BE2C (cell line): ENCODE measurements at regions not wholly inside any gene's neighbourhood (a gene's known extent, or its start where the extent isn't known, plus 50 kb on each side); places are given as distances from the start of the nearest gene placed in this dataset.

ENCODE experiments used
- DNase-seq: peaks from one replicate; pipeline ENCODE4 v3.0.0-alpha.2; 2020
- H3K27me3 ChIP-seq: fragments of 250-450 bp; sonication (Bioruptor Pico); 2 replicates; pipeline ENCODE4 v1.5.1; 2020; ENCODE audit warnings: mild to moderate bottlenecking
- H3K36me3 ChIP-seq: fragments of 250-450 bp; sonication (Bioruptor Pico); 2 replicates; pipeline ENCODE4 v1.5.1; 2020; ENCODE audit warnings: mild to moderate bottlenecking
- H3K4me1 ChIP-seq: fragments of 250-450 bp; sonication (Bioruptor Pico); 2 replicates; pipeline ENCODE4 v1.5.1; 2020
- H3K4me3 ChIP-seq: 2 replicates; pipeline ENCODE4 v1.5.1; 2011; ENCODE audit warnings: low read depth, low read length
- H3K9me3 ChIP-seq: fragments of 250-450 bp; sonication (Bioruptor Pico); 2 replicates; pipeline ENCODE4 v1.5.1; 2020
- CTCF ChIP-seq: IDR thresholded peaks from 2 replicates; pipeline ENCODE4 v1.5.1; 2012; ENCODE audit warnings: mild to moderate bottlenecking, low read depth, low read length

GRCh38 chr6:92587525-92587924 is 831.8 kb downstream of the EPHA7 start:
- Histone ChIP-seq H3K27me3 (no peaks in the 10 kb centered on the region), H3K4me1 (peaks cover 14% of the 10 kb centered on the region), H3K4me3 (no peak overlapping the region), H3K9me3 (no peaks in the 10 kb centered on the region), H3K36me3 (no peaks in the 10 kb centered on the region)
- DNase-seq, result no peak
- no peak for TF ChIP-seq CTCF

GRCh38 chr6:92586236-92586977 is 833.0 kb downstream of the EPHA7 start:
- Histone ChIP-seq H3K4me1 (peaks cover 14% of the 10 kb centered on the region), H3K4me3 (no peak overlapping the region), H3K36me3 (no peaks in the 10 kb centered on the region), H3K27me3 (no peaks in the 10 kb centered on the region), H3K9me3 (no peaks in the 10 kb centered on the region)
- no peak for TF ChIP-seq CTCF
- no peak for DNase-seq

- Histone ChIP-seq H3K4me1 (peaks cover 4% of the 10 kb centered on the region), H3K9me3 (no peaks in the 10 kb centered on the region), H3K4me3 (no peak overlapping the region), H3K27me3 (no peaks in the 10 kb centered on the region), H3K36me3 (no peaks in the 10 kb centered on the region)
- no peak for TF ChIP-seq CTCF
- DNase-seq, result no peak
Measured at GRCh38 chr6:92582211-92582610, 837.1 kb downstream of the EPHA7 start.

- no peak overlapping the region for H3K4me3 ChIP-seq
- TF ChIP-seq CTCF, result no peak
- DNase-seq, result no peak
- no peaks in the 10 kb centered on the region for H3K9me3 ChIP-seq
- H3K36me3 ChIP-seq, result no peaks in the 10 kb centered on the region
- H3K4me1 ChIP-seq, result peaks cover 19% of the 10 kb centered on the region
- no peaks in the 10 kb centered on the region for H3K27me3 ChIP-seq
Measured at GRCh38 chr6:92577077-92577719, 842.2 kb downstream of the EPHA7 start.

GRCh38 chr6:92568541-92568940 is 850.8 kb downstream of the EPHA7 start:
- peaks cover 6% of the 10 kb centered on the region for H3K4me1 ChIP-seq
- DNase-seq, result no peak
- no peaks in the 10 kb centered on the region for H3K36me3 ChIP-seq
- no peak overlapping the region for H3K4me3 ChIP-seq
- H3K27me3 ChIP-seq, result no peaks in the 10 kb centered on the region
- TF ChIP-seq CTCF, result no peak
- no peaks in the 10 kb centered on the region for H3K9me3 ChIP-seq

GRCh38 chr6:92566632-92567031 is 852.7 kb downstream of the EPHA7 start:
- Histone ChIP-seq H3K36me3 (no peaks in the 10 kb centered on the region), H3K4me3 (no peak overlapping the region), H3K4me1 (no peaks in the 10 kb centered on the region), H3K27me3 (no peaks in the 10 kb centered on the region), H3K9me3 (no peaks in the 10 kb centered on the region)
- TF ChIP-seq CTCF, result no peak
- DNase-seq, result no peak
